Osteocyte (in vitro differentiated cells): ENCODE measurements at regions not wholly inside any gene's neighbourhood (a gene's known extent, or its start where the extent isn't known, plus 50 kb on each side); places are given as distances from the start of the nearest gene placed in this dataset.
A peak's percentile ranks its signal among the peaks of the same experiment; 100 is the strongest.

Experiments
- DNase-seq: peaks from one replicate; pipeline ENCODE4 v3.0.0; 2021; ENCODE audit warnings: mixed read lengths; ENCODE audit not compliant: unreplicated experiment; ENCODE audit errors: extremely low spot score
- H3K27ac Mint-ChIP-seq: one replicate; pipeline ENCODE4 v1.8.0; 2021; ENCODE audit warnings: mild to moderate bottlenecking, mixed read lengths; ENCODE audit not compliant: unreplicated experiment
- H3K27me3 Mint-ChIP-seq: one replicate; pipeline ENCODE4 v1.8.0; 2021; ENCODE audit warnings: mixed read lengths; ENCODE audit not compliant: unreplicated experiment
- H3K36me3 Mint-ChIP-seq: one replicate; pipeline ENCODE4 v1.8.0; 2021; ENCODE audit warnings: mixed read lengths; ENCODE audit not compliant: unreplicated experiment
- H3K4me1 Mint-ChIP-seq: one replicate; pipeline ENCODE4 v1.8.0; 2021; ENCODE audit warnings: mixed read lengths; ENCODE audit not compliant: unreplicated experiment
- H3K4me3 Mint-ChIP-seq: one replicate; pipeline ENCODE4 v1.8.0; 2021; ENCODE audit warnings: mild to moderate bottlenecking, moderate library complexity, mixed read lengths; ENCODE audit not compliant: unreplicated experiment
- H3K9me3 Mint-ChIP-seq: one replicate; pipeline ENCODE4 v1.8.0; 2021; ENCODE audit warnings: mixed read lengths; ENCODE audit not compliant: unreplicated experiment
- TF ChIP-seq, protein P1 (sequence below): fragments of 200-600 bp; sonication (generic); IDR thresholded peaks from 2 replicates; pipeline ENCODE4 v1.5.0; 2021; ENCODE audit warnings: antibody characterized with exemption, mild to moderate bottlenecking, moderate library complexity

DNA sequence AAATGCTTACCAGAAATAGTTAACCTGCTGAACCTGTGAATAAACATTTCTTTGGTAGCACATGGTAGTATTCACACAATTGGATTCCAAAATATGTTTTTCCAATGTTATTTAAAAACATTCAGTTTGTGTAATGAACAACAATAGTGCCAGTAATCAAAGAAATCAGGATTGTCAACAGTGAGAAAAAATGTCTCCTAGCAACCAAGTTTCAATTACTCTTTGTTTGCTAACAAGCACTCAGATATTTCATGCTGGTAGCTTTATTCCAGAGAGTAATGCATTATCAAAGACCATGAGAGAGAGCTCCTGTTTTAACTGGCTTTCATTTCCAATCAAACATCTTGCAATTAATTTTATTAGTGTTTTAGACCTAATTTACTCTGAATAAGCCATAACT is 768.1 kb upstream of the GRAMD2B start:
- peaks cover 14% of the 10 kb centered on the region for H3K4me1 Mint-ChIP-seq

DNA sequence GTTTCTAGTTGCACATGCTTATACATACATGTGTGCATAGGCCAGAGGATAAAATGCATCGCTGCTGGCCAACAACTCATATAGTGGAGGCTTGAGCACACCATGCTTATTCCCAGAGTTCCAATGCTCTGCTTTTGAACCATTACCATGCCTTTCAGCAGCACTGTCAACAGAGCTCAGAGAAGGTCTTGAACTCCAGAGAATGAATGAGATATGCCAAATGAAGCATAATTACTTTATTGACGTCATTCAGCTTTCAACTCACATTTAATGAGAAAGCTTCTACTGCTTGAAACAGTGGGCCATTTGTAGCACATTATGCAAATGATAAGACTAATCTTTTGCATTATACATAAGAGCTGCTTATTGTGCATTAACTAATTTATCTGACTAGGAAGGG is 765.3 kb upstream of the GRAMD2B start:
- Mint-ChIP-seq H3K4me3 (no peak overlapping the region), H3K27me3 (no peaks in the 10 kb centered on the region), H3K27ac (no peak overlapping the region), H3K4me1 (peaks cover 23% of the 10 kb centered on the region), H3K36me3 (no peaks in the 10 kb centered on the region), H3K9me3 (peaks cover 7% of the 10 kb centered on the region)
- DNase-seq: no peak
- TF ChIP-seq, protein P1, sequence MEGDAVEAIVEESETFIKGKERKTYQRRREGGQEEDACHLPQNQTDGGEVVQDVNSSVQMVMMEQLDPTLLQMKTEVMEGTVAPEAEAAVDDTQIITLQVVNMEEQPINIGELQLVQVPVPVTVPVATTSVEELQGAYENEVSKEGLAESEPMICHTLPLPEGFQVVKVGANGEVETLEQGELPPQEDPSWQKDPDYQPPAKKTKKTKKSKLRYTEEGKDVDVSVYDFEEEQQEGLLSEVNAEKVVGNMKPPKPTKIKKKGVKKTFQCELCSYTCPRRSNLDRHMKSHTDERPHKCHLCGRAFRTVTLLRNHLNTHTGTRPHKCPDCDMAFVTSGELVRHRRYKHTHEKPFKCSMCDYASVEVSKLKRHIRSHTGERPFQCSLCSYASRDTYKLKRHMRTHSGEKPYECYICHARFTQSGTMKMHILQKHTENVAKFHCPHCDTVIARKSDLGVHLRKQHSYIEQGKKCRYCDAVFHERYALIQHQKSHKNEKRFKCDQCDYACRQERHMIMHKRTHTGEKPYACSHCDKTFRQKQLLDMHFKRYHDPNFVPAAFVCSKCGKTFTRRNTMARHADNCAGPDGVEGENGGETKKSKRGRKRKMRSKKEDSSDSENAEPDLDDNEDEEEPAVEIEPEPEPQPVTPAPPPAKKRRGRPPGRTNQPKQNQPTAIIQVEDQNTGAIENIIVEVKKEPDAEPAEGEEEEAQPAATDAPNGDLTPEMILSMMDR: no peak

More for the DNA sequence above, 768.1 kb upstream of the GRAMD2B start:
- Mint-ChIP-seq H3K27ac (no peak overlapping the region), H3K9me3 (no peaks in the 10 kb centered on the region), H3K36me3 (no peaks in the 10 kb centered on the region), H3K27me3 (no peaks in the 10 kb centered on the region), H3K4me3 (no peak overlapping the region)
- TF ChIP-seq, protein P1: no peak
- no peak for DNase-seq

DNA sequence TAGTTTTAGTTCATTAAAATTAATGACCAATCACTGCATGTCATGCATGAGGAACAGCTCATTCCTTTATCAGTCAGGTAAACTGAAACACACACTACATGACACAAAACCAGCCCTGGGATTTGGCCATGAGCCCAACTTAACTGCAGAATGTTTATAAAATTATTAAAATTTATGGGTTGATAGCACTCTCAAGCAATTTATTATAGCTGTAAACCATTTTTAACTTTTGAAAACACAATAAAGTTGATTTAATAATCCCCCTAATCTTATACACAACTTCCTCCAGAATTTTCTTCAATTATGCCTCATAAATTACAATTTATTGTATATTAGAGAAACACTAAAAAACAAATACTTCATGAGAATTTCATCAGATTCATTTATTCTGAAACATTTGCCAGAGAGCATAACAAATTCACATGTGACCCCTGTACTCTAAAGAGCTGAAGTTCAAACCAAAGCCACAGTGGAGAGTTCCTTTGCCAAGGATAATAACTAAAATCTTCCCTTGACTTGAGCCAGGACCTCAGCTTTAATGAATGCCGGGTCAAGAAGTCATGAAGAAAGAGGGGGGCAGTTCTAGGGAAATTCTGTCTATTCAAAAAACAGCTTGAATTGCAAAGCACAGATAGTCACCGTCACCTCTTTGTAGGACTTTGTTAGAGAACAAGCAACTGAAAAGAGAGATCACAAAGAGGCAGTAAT is 763.7 kb upstream of the GRAMD2B start:
- H3K4me3 Mint-ChIP-seq: no peak overlapping the region
- H3K4me1 Mint-ChIP-seq: peaks cover 21% of the 10 kb centered on the region
- TF ChIP-seq, protein P1: no peak
- H3K27ac Mint-ChIP-seq: peak overlapping the region; percentile 68
- H3K27me3 Mint-ChIP-seq: no peaks in the 10 kb centered on the region
- no peaks in the 10 kb centered on the region for H3K36me3 Mint-ChIP-seq
- no peak for DNase-seq
- peaks cover 7% of the 10 kb centered on the region for H3K9me3 Mint-ChIP-seq

DNA sequence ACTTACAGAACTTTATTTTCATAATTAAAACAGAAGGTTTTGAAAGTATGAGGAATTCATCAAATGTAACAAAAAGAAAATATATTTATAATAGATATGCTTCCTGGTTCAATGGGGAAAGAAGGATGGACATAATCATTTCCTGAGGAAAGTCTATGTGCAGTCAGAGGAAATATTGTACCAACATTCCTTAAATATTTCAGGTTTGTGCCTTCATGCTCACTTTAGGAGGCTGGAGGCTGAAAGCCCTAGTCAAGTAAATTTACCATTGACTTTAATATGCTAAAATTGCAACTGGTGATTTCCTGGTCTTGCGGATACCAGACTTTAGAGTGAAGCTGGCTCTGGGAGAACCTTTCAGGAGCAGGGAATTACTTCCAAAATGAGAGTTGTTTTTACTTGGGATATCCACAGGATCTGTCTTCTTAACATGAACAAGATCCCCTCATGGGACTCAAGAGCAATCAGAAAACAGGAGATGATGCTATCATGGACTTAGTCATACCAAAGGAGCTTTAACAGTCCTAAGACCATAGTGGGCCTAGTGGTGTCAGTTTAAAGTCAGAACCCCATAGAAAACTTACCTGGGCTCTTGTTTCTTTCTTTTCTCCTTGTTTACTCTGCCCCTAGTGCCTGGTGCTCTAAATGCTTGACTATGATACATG is 762.8 kb upstream of the GRAMD2B start:
- TF ChIP-seq, protein P1: no peak
- no peaks in the 10 kb centered on the region for H3K27me3 Mint-ChIP-seq
- no peak for DNase-seq
- peaks cover 21% of the 10 kb centered on the region for H3K4me1 Mint-ChIP-seq
- H3K27ac Mint-ChIP-seq: no peak overlapping the region
- H3K9me3 Mint-ChIP-seq: peaks cover 7% of the 10 kb centered on the region
- no peak overlapping the region for H3K4me3 Mint-ChIP-seq
- no peaks in the 10 kb centered on the region for H3K36me3 Mint-ChIP-seq

DNA sequence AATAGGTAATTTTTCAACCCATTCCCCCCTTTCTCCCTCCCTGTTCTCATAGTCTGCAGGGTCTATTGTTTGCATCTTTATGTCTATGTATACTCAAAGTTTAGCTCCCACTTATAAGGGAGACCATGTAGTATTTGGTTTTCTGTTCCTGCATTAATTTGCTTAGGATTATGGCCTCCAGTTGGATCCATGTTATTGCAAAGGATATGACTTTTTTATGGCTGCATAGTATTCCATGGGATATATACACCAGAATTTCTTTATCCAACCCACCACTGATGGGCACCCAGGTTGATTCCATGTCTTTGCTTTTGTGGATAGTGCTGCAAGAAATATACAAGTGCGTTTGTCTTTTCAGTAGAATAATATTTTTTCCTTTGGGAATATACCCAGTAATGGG is 761.6 kb upstream of the GRAMD2B start:
- Mint-ChIP-seq H3K4me1 (peaks cover 21% of the 10 kb centered on the region), H3K9me3 (peaks cover 7% of the 10 kb centered on the region), H3K4me3 (no peak overlapping the region), H3K36me3 (no peaks in the 10 kb centered on the region), H3K27me3 (peaks cover 2% of the 10 kb centered on the region), H3K27ac (no peak overlapping the region)
- TF ChIP-seq, protein P1: no peak
- DNase-seq: no peak
